ENCODE measurements at regions not wholly inside any gene's neighbourhood (a gene's known extent, or its start where the extent isn't known, plus 50 kb on each side); places are given as distances from the start of the nearest gene placed in this dataset.

DNA sequence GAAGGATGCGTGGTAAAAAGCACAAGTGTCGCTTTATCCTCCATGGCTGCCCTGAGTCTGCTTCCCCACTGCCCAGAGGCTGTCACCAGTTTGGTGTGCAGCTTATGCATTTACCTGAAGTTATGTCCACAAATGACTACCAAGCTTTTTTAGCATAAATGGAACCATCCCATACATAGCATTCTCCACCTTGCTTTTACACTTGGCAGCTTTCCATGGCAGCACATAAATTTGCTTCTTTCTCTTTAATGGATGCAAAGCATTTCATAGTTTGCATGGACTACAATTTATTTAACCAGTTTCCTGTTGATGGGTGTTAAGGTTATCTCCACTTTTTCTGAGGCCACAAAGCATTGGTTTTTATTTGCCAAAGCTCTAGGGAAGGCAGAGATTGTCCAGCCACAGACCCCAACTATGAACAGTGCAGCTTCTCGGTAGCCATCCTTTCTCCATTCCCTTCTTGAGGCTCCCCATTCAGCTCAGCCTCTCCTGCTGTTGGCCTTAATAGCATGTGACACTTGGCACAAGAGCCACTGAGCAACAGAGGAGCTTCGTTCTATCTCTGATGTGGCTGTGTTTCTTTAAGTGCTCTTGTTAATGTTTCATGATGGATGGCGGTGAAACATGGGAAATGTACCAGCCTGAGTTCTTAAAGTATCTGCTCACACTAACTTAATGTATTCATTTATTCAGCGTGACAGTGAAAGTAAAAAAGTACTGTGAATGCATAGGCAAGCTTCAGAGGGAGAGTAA, 59.8 kb upstream of the NAV2 start (continued):
- TF ChIP-seq, protein P1, sequence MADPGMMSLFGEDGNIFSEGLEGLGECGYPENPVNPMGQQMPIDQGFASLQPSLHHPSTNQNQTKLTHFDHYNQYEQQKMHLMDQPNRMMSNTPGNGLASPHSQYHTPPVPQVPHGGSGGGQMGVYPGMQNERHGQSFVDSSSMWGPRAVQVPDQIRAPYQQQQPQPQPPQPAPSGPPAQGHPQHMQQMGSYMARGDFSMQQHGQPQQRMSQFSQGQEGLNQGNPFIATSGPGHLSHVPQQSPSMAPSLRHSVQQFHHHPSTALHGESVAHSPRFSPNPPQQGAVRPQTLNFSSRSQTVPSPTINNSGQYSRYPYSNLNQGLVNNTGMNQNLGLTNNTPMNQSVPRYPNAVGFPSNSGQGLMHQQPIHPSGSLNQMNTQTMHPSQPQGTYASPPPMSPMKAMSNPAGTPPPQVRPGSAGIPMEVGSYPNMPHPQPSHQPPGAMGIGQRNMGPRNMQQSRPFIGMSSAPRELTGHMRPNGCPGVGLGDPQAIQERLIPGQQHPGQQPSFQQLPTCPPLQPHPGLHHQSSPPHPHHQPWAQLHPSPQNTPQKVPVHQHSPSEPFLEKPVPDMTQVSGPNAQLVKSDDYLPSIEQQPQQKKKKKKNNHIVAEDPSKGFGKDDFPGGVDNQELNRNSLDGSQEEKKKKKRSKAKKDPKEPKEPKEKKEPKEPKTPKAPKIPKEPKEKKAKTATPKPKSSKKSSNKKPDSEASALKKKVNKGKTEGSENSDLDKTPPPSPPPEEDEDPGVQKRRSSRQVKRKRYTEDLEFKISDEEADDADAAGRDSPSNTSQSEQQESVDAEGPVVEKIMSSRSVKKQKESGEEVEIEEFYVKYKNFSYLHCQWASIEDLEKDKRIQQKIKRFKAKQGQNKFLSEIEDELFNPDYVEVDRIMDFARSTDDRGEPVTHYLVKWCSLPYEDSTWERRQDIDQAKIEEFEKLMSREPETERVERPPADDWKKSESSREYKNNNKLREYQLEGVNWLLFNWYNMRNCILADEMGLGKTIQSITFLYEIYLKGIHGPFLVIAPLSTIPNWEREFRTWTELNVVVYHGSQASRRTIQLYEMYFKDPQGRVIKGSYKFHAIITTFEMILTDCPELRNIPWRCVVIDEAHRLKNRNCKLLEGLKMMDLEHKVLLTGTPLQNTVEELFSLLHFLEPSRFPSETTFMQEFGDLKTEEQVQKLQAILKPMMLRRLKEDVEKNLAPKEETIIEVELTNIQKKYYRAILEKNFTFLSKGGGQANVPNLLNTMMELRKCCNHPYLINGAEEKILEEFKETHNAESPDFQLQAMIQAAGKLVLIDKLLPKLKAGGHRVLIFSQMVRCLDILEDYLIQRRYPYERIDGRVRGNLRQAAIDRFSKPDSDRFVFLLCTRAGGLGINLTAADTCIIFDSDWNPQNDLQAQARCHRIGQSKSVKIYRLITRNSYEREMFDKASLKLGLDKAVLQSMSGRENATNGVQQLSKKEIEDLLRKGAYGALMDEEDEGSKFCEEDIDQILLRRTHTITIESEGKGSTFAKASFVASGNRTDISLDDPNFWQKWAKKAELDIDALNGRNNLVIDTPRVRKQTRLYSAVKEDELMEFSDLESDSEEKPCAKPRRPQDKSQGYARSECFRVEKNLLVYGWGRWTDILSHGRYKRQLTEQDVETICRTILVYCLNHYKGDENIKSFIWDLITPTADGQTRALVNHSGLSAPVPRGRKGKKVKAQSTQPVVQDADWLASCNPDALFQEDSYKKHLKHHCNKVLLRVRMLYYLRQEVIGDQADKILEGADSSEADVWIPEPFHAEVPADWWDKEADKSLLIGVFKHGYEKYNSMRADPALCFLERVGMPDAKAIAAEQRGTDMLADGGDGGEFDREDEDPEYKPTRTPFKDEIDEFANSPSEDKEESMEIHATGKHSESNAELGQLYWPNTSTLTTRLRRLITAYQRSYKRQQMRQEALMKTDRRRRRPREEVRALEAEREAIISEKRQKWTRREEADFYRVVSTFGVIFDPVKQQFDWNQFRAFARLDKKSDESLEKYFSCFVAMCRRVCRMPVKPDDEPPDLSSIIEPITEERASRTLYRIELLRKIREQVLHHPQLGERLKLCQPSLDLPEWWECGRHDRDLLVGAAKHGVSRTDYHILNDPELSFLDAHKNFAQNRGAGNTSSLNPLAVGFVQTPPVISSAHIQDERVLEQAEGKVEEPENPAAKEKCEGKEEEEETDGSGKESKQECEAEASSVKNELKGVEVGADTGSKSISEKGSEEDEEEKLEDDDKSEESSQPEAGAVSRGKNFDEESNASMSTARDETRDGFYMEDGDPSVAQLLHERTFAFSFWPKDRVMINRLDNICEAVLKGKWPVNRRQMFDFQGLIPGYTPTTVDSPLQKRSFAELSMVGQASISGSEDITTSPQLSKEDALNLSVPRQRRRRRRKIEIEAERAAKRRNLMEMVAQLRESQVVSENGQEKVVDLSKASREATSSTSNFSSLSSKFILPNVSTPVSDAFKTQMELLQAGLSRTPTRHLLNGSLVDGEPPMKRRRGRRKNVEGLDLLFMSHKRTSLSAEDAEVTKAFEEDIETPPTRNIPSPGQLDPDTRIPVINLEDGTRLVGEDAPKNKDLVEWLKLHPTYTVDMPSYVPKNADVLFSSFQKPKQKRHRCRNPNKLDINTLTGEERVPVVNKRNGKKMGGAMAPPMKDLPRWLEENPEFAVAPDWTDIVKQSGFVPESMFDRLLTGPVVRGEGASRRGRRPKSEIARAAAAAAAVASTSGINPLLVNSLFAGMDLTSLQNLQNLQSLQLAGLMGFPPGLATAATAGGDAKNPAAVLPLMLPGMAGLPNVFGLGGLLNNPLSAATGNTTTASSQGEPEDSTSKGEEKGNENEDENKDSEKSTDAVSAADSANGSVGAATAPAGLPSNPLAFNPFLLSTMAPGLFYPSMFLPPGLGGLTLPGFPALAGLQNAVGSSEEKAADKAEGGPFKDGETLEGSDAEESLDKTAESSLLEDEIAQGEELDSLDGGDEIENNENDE (IDR thresholded peaks at IDR 0.05; ENCODE audit: insufficient replicate concordance, low read length) = no peak
- TF ChIP-seq SIX5 (IDR thresholded peaks at IDR 0.05; ENCODE audit: low read depth, low read length) (no peak), JUND (IDR thresholded peaks at IDR 0.05; ENCODE audit: low read length) (no peak), SIN3A (conservative IDR thresholded peaks at IDR 0.05 in 1 of 2, IDR thresholded peaks at IDR 0.05 in 1 of 2; ENCODE audit: low read depth in 1 of 2, low read length in 2 of 2) (no peak), MAFK (IDR thresholded peaks at IDR 0.05; ENCODE audit: low read depth, low read length) (no peak)
